ENCODE measurements at regions not wholly inside any gene's neighbourhood (a gene's known extent, or its start where the extent isn't known, plus 50 kb on each side); places are given as distances from the start of the nearest gene placed in this dataset.
"Not testable (repeated sequence)": the region's sequence is repeated elsewhere in the genome, so short reads cannot be mapped to it uniquely, and the experiment has no call there.

GRCh38 chr12:88868050-88868449 lies 287.8 kb upstream of the KITLG start:
- DNase-seq = no peak

GRCh38 chr12:88867510-88867909 lies 287.2 kb upstream of the KITLG start:
- DNase-seq = no peak

GRCh38 chr12:88866881-88867280 lies 286.6 kb upstream of the KITLG start:
- no peak for DNase-seq

GRCh38 chr12:88865537-88865936 lies 285.3 kb upstream of the KITLG start:
- no peak for DNase-seq

GRCh38 chr12:88860851-88861250 lies 280.6 kb upstream of the KITLG start:
- no peak for DNase-seq

- DNase-seq = no peak
Measured at GRCh38 chr12:88856201-88856600, 275.9 kb upstream of the KITLG start.

GRCh38 chr12:88855301-88855700 lies 275.0 kb upstream of the KITLG start:
- DNase-seq = no peak

GRCh38 chr12:88854260-88854659 lies 274.0 kb upstream of the KITLG start:
- no peak for DNase-seq

- not testable (repeated sequence) for DNase-seq
Measured at GRCh38 chr12:88847246-88847645, 267.0 kb upstream of the KITLG start.

GRCh38 chr12:88844426-88844825 lies 264.2 kb upstream of the KITLG start:
- DNase-seq = no peak

- no peak for DNase-seq
Measured at GRCh38 chr12:88842314-88842713, 262.0 kb upstream of the KITLG start.

GRCh38 chr12:88839486-88839885 lies 259.2 kb upstream of the KITLG start:
- no peak for DNase-seq

- no peak for DNase-seq
Measured at GRCh38 chr12:88836156-88836555, 255.9 kb upstream of the KITLG start.

- DNase-seq = no peak
Measured at GRCh38 chr12:88834226-88834625, 254.0 kb upstream of the KITLG start.

GRCh38 chr12:88833641-88834116 lies 253.4 kb upstream of the KITLG start:
- no peak for DNase-seq

- DNase-seq = not testable (repeated sequence)
Measured at GRCh38 chr12:88828537-88828936, 248.3 kb upstream of the KITLG start.

- DNase-seq = no peak
Measured at GRCh38 chr12:88820012-88820411, 239.7 kb upstream of the KITLG start.

- no peak for DNase-seq
Measured at GRCh38 chr12:88816201-88816600, 235.9 kb upstream of the KITLG start.

- DNase-seq = no peak
Measured at GRCh38 chr12:88814779-88815178, 234.5 kb upstream of the KITLG start.

GRCh38 chr12:88812610-88813009 lies 232.3 kb upstream of the KITLG start:
- DNase-seq = no peak

GRCh38 chr12:88810806-88811205 lies 230.5 kb upstream of the KITLG start:
- no peak for DNase-seq

- not testable (repeated sequence) for DNase-seq
Measured at GRCh38 chr12:88809841-88810240, 229.6 kb upstream of the KITLG start.

GRCh38 chr12:88805692-88806091 lies 225.4 kb upstream of the KITLG start:
- no peak for DNase-seq

GRCh38 chr12:88805286-88805685 lies 225.0 kb upstream of the KITLG start:
- no peak for DNase-seq

GRCh38 chr12:88802096-88802706 lies 221.9 kb upstream of the KITLG start:
- no peak for DNase-seq
